ENCODE measurements at regions not wholly inside any gene's neighbourhood (a gene's known extent, or its start where the extent isn't known, plus 50 kb on each side); places are given as distances from the start of the nearest gene placed in this dataset.

DNA sequence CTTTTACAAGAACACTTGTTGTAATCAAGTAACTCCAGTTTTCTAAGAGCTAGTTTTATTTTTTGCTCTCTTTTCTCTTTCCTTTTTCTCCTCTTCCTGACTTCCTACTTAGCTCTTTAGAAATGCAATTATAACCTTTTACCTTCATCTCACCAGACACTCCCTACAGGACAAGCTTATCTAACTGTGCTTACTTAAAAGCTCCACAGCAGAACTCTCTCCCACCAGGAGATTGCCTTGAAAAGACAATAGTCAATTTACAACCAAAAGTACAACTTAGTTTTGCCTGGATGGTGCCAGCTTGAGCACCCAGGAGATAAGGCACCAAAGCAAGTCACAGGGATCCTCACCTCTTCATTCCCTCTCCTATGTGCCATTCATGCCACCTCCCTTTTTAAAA, 573.8 kb upstream of the LMCD1 start:
- DNase-seq (ENCODE audit: low read depth), result no peak
- Histone ChIP-seq H3K4me3 (ENCODE audit: low read depth, low read length) (no peak overlapping the region), H3K27me3 (ENCODE audit: control insufficient read depth, insufficient read depth, low read length) (no peaks in the 10 kb centered on the region), H3K36me3 (ENCODE audit: control insufficient read depth, insufficient read depth, low read length) (no peaks in the 10 kb centered on the region)
- TF ChIP-seq, protein P1, sequence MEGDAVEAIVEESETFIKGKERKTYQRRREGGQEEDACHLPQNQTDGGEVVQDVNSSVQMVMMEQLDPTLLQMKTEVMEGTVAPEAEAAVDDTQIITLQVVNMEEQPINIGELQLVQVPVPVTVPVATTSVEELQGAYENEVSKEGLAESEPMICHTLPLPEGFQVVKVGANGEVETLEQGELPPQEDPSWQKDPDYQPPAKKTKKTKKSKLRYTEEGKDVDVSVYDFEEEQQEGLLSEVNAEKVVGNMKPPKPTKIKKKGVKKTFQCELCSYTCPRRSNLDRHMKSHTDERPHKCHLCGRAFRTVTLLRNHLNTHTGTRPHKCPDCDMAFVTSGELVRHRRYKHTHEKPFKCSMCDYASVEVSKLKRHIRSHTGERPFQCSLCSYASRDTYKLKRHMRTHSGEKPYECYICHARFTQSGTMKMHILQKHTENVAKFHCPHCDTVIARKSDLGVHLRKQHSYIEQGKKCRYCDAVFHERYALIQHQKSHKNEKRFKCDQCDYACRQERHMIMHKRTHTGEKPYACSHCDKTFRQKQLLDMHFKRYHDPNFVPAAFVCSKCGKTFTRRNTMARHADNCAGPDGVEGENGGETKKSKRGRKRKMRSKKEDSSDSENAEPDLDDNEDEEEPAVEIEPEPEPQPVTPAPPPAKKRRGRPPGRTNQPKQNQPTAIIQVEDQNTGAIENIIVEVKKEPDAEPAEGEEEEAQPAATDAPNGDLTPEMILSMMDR (IDR thresholded peaks at IDR 0.05; ENCODE audit: insufficient read depth, low read length, poor library complexity, severe bottlenecking), result no peak

DNA sequence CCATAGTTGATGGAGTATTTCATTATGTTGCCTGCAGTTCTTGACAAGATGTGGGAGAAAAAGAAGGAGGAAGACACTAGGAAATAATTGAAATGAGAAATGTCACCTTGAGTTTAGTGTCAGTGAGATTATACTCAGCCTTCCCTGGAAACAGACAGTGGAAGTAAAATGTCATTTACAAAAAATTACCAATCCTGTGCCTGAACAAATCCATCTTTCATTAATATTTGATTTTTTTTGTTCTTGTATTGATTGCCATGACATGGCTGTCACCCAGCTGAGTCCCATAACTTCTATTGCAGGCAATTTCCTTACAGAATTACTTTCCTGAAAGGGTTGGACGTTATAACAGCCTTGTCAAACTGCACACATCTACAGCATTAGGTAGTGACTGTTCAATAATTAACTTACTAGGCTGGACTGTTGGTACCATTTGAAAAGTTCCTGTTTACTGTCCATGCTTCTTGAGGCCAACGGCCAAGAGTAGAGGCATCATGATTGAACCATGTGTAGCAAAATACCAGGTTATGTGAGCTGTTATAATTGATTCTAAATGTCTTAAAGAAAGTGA, 572.2 kb upstream of the LMCD1 start:
- H3K4me3 ChIP-seq (ENCODE audit: low read depth, low read length), result no peak overlapping the region
- DNase-seq (ENCODE audit: low read depth), result no peak
- TF ChIP-seq, protein P1 (IDR thresholded peaks at IDR 0.05; ENCODE audit: insufficient read depth, low read length, poor library complexity, severe bottlenecking), result no peak
- H3K36me3 ChIP-seq (ENCODE audit: control insufficient read depth, insufficient read depth, low read length), result no peaks in the 10 kb centered on the region
- no peaks in the 10 kb centered on the region for H3K27me3 ChIP-seq (ENCODE audit: control insufficient read depth, insufficient read depth, low read length)

DNA sequence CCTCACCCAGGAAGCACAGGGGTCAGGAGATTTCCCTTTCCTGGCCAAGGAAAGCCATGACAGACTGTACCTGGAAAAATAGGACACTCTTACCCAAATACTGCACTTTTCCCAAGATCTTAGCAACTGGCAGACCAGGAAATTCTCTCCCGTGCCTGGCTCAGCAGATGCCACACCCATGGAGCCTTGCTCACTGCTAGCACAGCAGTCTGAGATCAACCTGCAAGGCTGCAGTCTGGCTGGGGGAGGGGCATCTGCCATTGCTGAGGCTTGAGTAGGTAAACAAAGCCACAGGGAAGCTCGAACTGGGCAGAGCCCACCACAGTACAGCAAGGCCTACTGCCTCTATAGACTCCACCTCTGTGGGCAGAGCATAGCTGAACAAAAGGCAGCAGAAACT, 567.3 kb upstream of the LMCD1 start:
- DNase-seq (ENCODE audit: low read depth), result no peak
- Histone ChIP-seq H3K4me3 (ENCODE audit: low read depth, low read length) (no peak overlapping the region), H3K36me3 (ENCODE audit: control insufficient read depth, insufficient read depth, low read length) (no peaks in the 10 kb centered on the region), H3K27me3 (ENCODE audit: control insufficient read depth, insufficient read depth, low read length) (no peaks in the 10 kb centered on the region)
- TF ChIP-seq, protein P1 (IDR thresholded peaks at IDR 0.05; ENCODE audit: insufficient read depth, low read length, poor library complexity, severe bottlenecking), result no peak

DNA sequence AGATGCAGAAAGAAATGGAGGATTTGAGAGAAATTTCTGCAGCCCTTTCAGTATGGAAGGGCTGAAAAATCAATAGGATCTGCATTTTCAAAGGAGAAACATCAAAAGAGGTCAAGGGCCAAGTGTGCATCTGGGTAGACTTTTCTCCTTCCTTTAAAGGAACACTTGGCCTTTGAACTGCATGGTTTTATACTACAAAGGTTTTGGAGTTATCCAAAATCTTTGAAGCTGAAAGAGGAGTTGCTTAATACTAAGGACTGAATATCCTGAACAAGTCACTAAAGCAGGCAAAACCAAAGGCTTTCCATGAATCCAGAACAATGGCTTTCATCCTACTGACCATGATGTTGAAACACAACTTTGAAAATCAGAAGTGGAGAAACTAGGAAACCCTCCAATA, 553.7 kb upstream of the LMCD1 start:
- H3K4me3 ChIP-seq (ENCODE audit: low read depth, low read length), result no peak overlapping the region
- no peak for DNase-seq (ENCODE audit: low read depth)
- TF ChIP-seq, protein P1 (IDR thresholded peaks at IDR 0.05; ENCODE audit: insufficient read depth, low read length, poor library complexity, severe bottlenecking), result no peak
- H3K36me3 ChIP-seq (ENCODE audit: control insufficient read depth, insufficient read depth, low read length), result no peaks in the 10 kb centered on the region
- no peaks in the 10 kb centered on the region for H3K27me3 ChIP-seq (ENCODE audit: control insufficient read depth, insufficient read depth, low read length)

DNA sequence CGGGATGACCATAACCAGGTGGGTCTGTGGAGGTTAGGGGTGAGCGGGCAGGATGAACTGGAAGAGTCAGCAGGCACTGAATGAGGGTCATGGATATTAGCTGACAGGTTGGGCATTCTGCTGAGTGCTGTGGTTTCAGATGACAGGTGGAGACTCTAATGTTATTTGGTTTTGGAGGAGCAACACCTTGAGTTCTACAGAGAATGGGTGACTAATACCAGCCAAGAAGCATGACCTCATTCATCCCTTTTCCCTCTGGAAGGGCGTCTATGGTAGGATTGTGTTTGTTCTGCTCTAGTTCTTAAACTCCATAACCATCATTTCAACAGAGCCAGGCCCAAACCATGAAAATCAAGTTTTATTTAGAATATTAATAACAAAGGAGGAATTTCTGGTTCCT, 550.7 kb upstream of the LMCD1 start:
- TF ChIP-seq, protein P1 (IDR thresholded peaks at IDR 0.05; ENCODE audit: insufficient read depth, low read length, poor library complexity, severe bottlenecking), result no peak
- no peak for DNase-seq (ENCODE audit: low read depth)
- Histone ChIP-seq H3K36me3 (ENCODE audit: control insufficient read depth, insufficient read depth, low read length) (no peaks in the 10 kb centered on the region), H3K4me3 (ENCODE audit: low read depth, low read length) (no peak overlapping the region), H3K27me3 (ENCODE audit: control insufficient read depth, insufficient read depth, low read length) (no peaks in the 10 kb centered on the region)

DNA sequence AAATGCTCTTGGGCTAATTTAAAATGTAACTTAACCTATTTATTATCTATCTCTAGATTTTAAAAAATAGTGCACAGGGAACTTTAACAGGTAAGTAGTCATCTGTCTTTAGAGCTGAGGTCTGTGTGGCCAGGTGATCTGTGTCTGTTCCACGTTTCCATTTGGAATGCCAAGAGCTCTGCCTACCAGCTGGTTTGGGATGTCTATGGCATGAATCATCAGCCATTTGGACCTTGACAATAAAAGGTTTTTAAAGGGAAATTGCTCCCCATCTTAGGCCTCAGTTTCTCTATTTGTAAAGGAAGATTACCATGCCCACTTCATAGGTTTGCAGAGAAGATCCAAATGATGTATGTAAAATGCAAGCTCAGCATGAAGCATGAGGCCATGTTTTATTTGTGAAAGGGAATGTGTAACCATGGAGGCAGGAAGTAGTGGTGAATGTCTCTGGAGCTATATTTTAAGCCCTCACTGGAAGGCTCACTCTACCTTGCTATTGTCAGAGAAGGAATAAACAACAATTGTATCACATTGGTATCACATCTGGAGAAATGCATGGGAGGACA, 548.1 kb upstream of the LMCD1 start:
- H3K27me3 ChIP-seq (ENCODE audit: control insufficient read depth, insufficient read depth, low read length), result no peaks in the 10 kb centered on the region
- H3K4me3 ChIP-seq (ENCODE audit: low read depth, low read length), result no peak overlapping the region
- TF ChIP-seq, protein P1 (IDR thresholded peaks at IDR 0.05; ENCODE audit: insufficient read depth, low read length, poor library complexity, severe bottlenecking), result no peak
- no peaks in the 10 kb centered on the region for H3K36me3 ChIP-seq (ENCODE audit: control insufficient read depth, insufficient read depth, low read length)
- DNase-seq (ENCODE audit: low read depth), result no peak
